ENCODE measurements at regions not wholly inside any gene's neighbourhood (a gene's known extent, or its start where the extent isn't known, plus 50 kb on each side); places are given as distances from the start of the nearest gene placed in this dataset.

DNA sequence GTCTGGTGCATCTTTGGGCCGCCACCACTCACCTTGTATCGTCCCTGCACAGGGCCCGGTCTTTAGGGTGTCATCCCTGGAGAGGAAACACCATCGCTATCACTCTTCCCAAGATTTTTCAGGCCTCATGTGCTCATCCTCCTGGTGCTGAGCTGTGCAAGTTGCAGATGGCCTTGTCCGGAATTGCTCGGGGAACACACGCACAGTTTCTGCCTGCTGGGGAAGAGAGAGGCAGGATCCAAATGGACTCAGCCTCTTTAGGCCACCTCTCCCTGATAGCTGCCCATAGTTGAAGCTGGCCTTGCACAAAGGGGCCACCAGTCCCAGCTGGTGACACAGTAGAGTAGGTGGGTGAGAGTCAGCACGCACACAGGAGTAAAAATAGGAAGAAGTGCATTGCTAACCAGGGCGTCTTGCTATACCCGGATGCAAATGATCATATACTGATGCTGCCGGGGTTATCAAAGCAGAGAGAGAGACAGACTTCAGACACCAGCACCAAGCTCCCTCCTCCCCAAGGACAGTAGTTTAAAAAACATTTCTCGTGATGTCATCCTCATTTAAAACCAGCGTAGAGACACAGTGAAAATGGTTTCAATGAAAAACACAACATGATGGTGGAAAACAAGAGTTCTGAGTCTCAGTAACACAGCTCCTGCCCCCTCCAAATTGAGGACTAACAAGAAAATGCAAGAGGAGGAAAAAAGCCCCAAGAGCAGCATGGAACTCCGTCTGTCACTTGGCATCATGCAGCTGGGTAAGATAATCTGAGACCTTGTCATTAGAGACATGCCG is 147.5 kb upstream of the NCK2 start:
- no peak for TF ChIP-seq EP300 (IDR thresholded peaks at IDR 0.05; ENCODE audit: borderline replicate concordance)
- TF ChIP-seq CREB1 (IDR thresholded peaks at IDR 0.05; ENCODE audit: low read depth), result no peak
- TF ChIP-seq YY1 (IDR thresholded peaks at IDR 0.05; ENCODE audit: low read depth), result no peak
- no peak for TF ChIP-seq CEBPB (IDR thresholded peaks at IDR 0.05)
- no peak for TF ChIP-seq RAD21 (IDR thresholded peaks at IDR 0.05; ENCODE audit: low read depth)
- no peak for TF ChIP-seq TEAD4 (IDR thresholded peaks at IDR 0.05)
- TF ChIP-seq EGR1 (IDR thresholded peaks at IDR 0.05), result no peak
